ENCODE measurements at regions not wholly inside any gene's neighbourhood (a gene's known extent, or its start where the extent isn't known, plus 50 kb on each side); places are given as distances from the start of the nearest gene placed in this dataset.

- Histone ChIP-seq H3K27ac (ENCODE audit: low read depth in 2 of 2, low read length in 2 of 2) (no peak overlapping the region), H3K36me3 (ENCODE audit: control insufficient read depth in 2 of 2, insufficient read depth in 2 of 2, low read length in 2 of 2) (no peaks in the 10 kb centered on the region), H3K9me3 (ENCODE audit: control insufficient read depth in 2 of 2, low read length in 2 of 2) (no peaks in the 10 kb centered on the region), H3K9ac (ENCODE audit: low read depth in 1 of 2, low read length in 2 of 2) (no peak overlapping the region), H3K4me1 (ENCODE audit: control insufficient read depth in 2 of 2, insufficient read depth in 2 of 2, low read length in 2 of 2) (no peaks in the 10 kb centered on the region), H3K27me3 (ENCODE audit: control insufficient read depth in 2 of 2, insufficient read depth in 2 of 2, low read length in 2 of 2) (no peaks in the 10 kb centered on the region), H3K4me3 (ENCODE audit: low read length in 2 of 2) (no peak overlapping the region)
Observed at GRCh38 chr15:46242935-46243334, 608.1 kb downstream of the SQOR start.

GRCh38 chr15:46251903-46252302 lies 617.1 kb downstream of the SQOR start:
- Histone ChIP-seq H3K36me3 (ENCODE audit: control insufficient read depth in 2 of 2, insufficient read depth in 2 of 2, low read length in 2 of 2) (no peaks in the 10 kb centered on the region), H3K4me1 (ENCODE audit: control insufficient read depth in 2 of 2, insufficient read depth in 2 of 2, low read length in 2 of 2) (no peaks in the 10 kb centered on the region), H3K4me3 (ENCODE audit: low read length in 2 of 2) (no peak overlapping the region), H3K9ac (ENCODE audit: low read depth in 1 of 2, low read length in 2 of 2) (no peak overlapping the region), H3K27me3 (ENCODE audit: control insufficient read depth in 2 of 2, insufficient read depth in 2 of 2, low read length in 2 of 2) (no peaks in the 10 kb centered on the region), H3K9me3 (ENCODE audit: control insufficient read depth in 2 of 2, low read length in 2 of 2) (no peaks in the 10 kb centered on the region), H3K27ac (ENCODE audit: low read depth in 2 of 2, low read length in 2 of 2) (no peak overlapping the region)

DNA sequence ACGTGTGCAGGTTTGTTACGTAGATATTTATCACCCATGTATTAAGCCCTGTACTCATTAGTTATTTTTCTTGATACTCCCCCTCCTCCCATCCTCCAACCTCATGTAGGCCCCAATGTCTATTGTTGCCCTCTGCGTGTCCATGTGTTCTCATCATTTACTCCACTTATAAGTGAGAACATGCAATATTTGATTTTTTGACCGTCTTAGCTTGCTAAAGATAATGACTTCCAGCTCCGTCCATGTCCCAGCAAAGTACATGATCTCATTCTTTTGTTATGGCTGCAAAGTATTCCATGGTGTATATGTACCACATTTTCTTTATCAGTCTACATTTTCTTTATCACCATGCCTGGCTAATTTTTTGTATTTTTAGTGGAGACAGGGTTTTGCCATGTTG lies 623.2 kb downstream of the SQOR start:
- Histone ChIP-seq H3K27ac (ENCODE audit: low read depth in 2 of 2, low read length in 2 of 2) (no peak overlapping the region), H3K9ac (ENCODE audit: low read depth in 1 of 2, low read length in 2 of 2) (no peak overlapping the region), H3K9me3 (ENCODE audit: control insufficient read depth in 2 of 2, low read length in 2 of 2) (no peaks in the 10 kb centered on the region), H3K4me3 (ENCODE audit: low read length in 2 of 2) (no peak overlapping the region), H3K27me3 (ENCODE audit: control insufficient read depth in 2 of 2, insufficient read depth in 2 of 2, low read length in 2 of 2) (no peaks in the 10 kb centered on the region), H3K4me1 (ENCODE audit: control insufficient read depth in 2 of 2, insufficient read depth in 2 of 2, low read length in 2 of 2) (no peaks in the 10 kb centered on the region), H3K36me3 (ENCODE audit: control insufficient read depth in 2 of 2, insufficient read depth in 2 of 2, low read length in 2 of 2) (no peaks in the 10 kb centered on the region)

- Histone ChIP-seq H3K36me3 (ENCODE audit: control insufficient read depth in 2 of 2, insufficient read depth in 2 of 2, low read length in 2 of 2) (no peaks in the 10 kb centered on the region), H3K9ac (ENCODE audit: low read depth in 1 of 2, low read length in 2 of 2) (no peak overlapping the region), H3K9me3 (ENCODE audit: control insufficient read depth in 2 of 2, low read length in 2 of 2) (no peaks in the 10 kb centered on the region), H3K27me3 (ENCODE audit: control insufficient read depth in 2 of 2, insufficient read depth in 2 of 2, low read length in 2 of 2) (no peaks in the 10 kb centered on the region), H3K4me1 (ENCODE audit: control insufficient read depth in 2 of 2, insufficient read depth in 2 of 2, low read length in 2 of 2) (no peaks in the 10 kb centered on the region), H3K4me3 (ENCODE audit: low read length in 2 of 2) (no peak overlapping the region), H3K27ac (ENCODE audit: low read depth in 2 of 2, low read length in 2 of 2) (no peak overlapping the region)
Observed at GRCh38 chr15:46260937-46261336, 626.1 kb downstream of the SQOR start.

- H3K27ac ChIP-seq (ENCODE audit: low read depth in 2 of 2, low read length in 2 of 2): no peak overlapping the region
- H3K36me3 ChIP-seq (ENCODE audit: control insufficient read depth in 2 of 2, insufficient read depth in 2 of 2, low read length in 2 of 2): no peaks in the 10 kb centered on the region
- H3K27me3 ChIP-seq (ENCODE audit: control insufficient read depth in 2 of 2, insufficient read depth in 2 of 2, low read length in 2 of 2): no peaks in the 10 kb centered on the region
- no peaks in the 10 kb centered on the region for H3K9me3 ChIP-seq (ENCODE audit: control insufficient read depth in 2 of 2, low read length in 2 of 2)
- H3K4me1 ChIP-seq (ENCODE audit: control insufficient read depth in 2 of 2, insufficient read depth in 2 of 2, low read length in 2 of 2): no peaks in the 10 kb centered on the region
- H3K4me3 ChIP-seq (ENCODE audit: low read length in 2 of 2): no peak overlapping the region
- no peak overlapping the region for H3K9ac ChIP-seq (ENCODE audit: low read depth in 1 of 2, low read length in 2 of 2)
Observed at GRCh38 chr15:46265664-46266347, 631.0 kb downstream of the SQOR start.

DNA sequence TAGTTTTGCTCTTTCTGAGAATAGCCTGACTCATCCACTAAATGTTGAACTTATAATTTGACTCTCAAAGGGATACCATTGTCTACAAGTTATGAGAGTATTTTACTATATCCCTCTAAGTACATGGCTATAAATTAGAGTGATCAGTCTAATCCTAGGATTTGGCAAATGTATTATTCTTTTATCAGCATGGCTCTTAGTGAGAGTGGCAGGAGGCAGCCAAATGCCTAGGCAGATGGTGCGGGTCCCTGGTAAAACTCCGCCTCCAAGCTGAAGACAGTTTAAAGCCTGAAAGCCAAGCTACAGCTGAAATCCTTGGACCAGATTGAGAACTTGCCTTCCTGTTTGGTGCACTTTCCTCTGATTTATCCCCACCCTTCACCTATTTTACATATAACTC lies 631.8 kb downstream of the SQOR start:
- Histone ChIP-seq H3K27ac (ENCODE audit: low read depth in 2 of 2, low read length in 2 of 2) (no peak overlapping the region), H3K36me3 (ENCODE audit: control insufficient read depth in 2 of 2, insufficient read depth in 2 of 2, low read length in 2 of 2) (no peaks in the 10 kb centered on the region), H3K4me1 (ENCODE audit: control insufficient read depth in 2 of 2, insufficient read depth in 2 of 2, low read length in 2 of 2) (no peaks in the 10 kb centered on the region), H3K9me3 (ENCODE audit: control insufficient read depth in 2 of 2, low read length in 2 of 2) (no peaks in the 10 kb centered on the region), H3K9ac (ENCODE audit: low read depth in 1 of 2, low read length in 2 of 2) (no peak overlapping the region), H3K4me3 (ENCODE audit: low read length in 2 of 2) (no peak overlapping the region), H3K27me3 (ENCODE audit: control insufficient read depth in 2 of 2, insufficient read depth in 2 of 2, low read length in 2 of 2) (no peaks in the 10 kb centered on the region)

DNA sequence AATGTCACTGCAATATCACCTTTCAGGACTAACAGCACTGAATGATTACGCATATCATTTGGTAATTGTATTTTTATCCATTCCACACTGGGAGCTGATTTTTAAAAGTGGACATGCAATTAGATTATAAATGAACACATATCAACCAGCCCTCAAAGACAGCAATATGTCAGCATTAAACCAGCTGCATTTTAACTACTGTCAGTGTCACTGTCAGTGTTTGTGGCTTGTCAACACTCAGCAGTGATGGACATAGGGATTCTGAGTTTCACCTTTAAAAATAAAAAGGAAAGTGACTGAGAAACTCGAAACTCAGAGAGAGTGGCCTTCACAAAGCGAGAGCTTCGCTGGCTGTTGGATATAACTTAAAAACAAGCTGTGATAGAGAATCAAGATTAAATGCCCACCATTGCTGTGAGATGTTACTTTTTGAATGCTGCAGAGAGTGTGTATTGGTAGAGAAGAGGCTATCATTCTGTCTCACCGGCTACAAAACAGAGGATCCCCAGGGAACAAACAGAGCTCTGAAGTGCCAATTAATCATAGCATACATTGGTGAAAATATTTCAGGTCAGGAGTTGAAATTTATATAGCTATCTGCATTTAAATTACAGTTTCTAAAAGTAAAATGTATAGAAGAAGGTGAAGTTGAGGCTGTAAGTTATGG lies 635.8 kb downstream of the SQOR start:
- no peaks in the 10 kb centered on the region for H3K4me1 ChIP-seq (ENCODE audit: control insufficient read depth in 2 of 2, insufficient read depth in 2 of 2, low read length in 2 of 2)
- H3K36me3 ChIP-seq (ENCODE audit: control insufficient read depth in 2 of 2, insufficient read depth in 2 of 2, low read length in 2 of 2): no peaks in the 10 kb centered on the region
- H3K9ac ChIP-seq (ENCODE audit: low read depth in 1 of 2, low read length in 2 of 2): no peak overlapping the region
- no peak overlapping the region for H3K4me3 ChIP-seq (ENCODE audit: low read length in 2 of 2)
- no peaks in the 10 kb centered on the region for H3K9me3 ChIP-seq (ENCODE audit: control insufficient read depth in 2 of 2, low read length in 2 of 2)
- no peak overlapping the region for H3K27ac ChIP-seq (ENCODE audit: low read depth in 2 of 2, low read length in 2 of 2)
- H3K27me3 ChIP-seq (ENCODE audit: control insufficient read depth in 2 of 2, insufficient read depth in 2 of 2, low read length in 2 of 2): no peaks in the 10 kb centered on the region

GRCh38 chr15:46275701-46276100 lies 640.9 kb downstream of the SQOR start:
- H3K4me1 ChIP-seq (ENCODE audit: control insufficient read depth in 2 of 2, insufficient read depth in 2 of 2, low read length in 2 of 2): no peaks in the 10 kb centered on the region
- H3K36me3 ChIP-seq (ENCODE audit: control insufficient read depth in 2 of 2, insufficient read depth in 2 of 2, low read length in 2 of 2): no peaks in the 10 kb centered on the region
- H3K27ac ChIP-seq (ENCODE audit: low read depth in 2 of 2, low read length in 2 of 2): no peak overlapping the region
- no peaks in the 10 kb centered on the region for H3K9me3 ChIP-seq (ENCODE audit: control insufficient read depth in 2 of 2, low read length in 2 of 2)
- H3K27me3 ChIP-seq (ENCODE audit: control insufficient read depth in 2 of 2, insufficient read depth in 2 of 2, low read length in 2 of 2): no peaks in the 10 kb centered on the region
- no peak overlapping the region for H3K4me3 ChIP-seq (ENCODE audit: low read length in 2 of 2)
- H3K9ac ChIP-seq (ENCODE audit: low read depth in 1 of 2, low read length in 2 of 2): no peak overlapping the region

- Histone ChIP-seq H3K36me3 (ENCODE audit: control insufficient read depth in 2 of 2, insufficient read depth in 2 of 2, low read length in 2 of 2) (no peaks in the 10 kb centered on the region), H3K4me3 (ENCODE audit: low read length in 2 of 2) (no peak overlapping the region), H3K9ac (ENCODE audit: low read depth in 1 of 2, low read length in 2 of 2) (no peak overlapping the region), H3K27me3 (ENCODE audit: control insufficient read depth in 2 of 2, insufficient read depth in 2 of 2, low read length in 2 of 2) (no peaks in the 10 kb centered on the region), H3K4me1 (ENCODE audit: control insufficient read depth in 2 of 2, insufficient read depth in 2 of 2, low read length in 2 of 2) (no peaks in the 10 kb centered on the region), H3K27ac (ENCODE audit: low read depth in 2 of 2, low read length in 2 of 2) (no peak overlapping the region), H3K9me3 (ENCODE audit: control insufficient read depth in 2 of 2, low read length in 2 of 2) (no peaks in the 10 kb centered on the region)
Observed at GRCh38 chr15:46277451-46277850, 642.6 kb downstream of the SQOR start.

- Histone ChIP-seq H3K4me1 (ENCODE audit: control insufficient read depth in 2 of 2, insufficient read depth in 2 of 2, low read length in 2 of 2) (no peaks in the 10 kb centered on the region), H3K36me3 (ENCODE audit: control insufficient read depth in 2 of 2, insufficient read depth in 2 of 2, low read length in 2 of 2) (no peaks in the 10 kb centered on the region), H3K9ac (ENCODE audit: low read depth in 1 of 2, low read length in 2 of 2) (no peak overlapping the region), H3K27me3 (ENCODE audit: control insufficient read depth in 2 of 2, insufficient read depth in 2 of 2, low read length in 2 of 2) (no peaks in the 10 kb centered on the region), H3K27ac (ENCODE audit: low read depth in 2 of 2, low read length in 2 of 2) (no peak overlapping the region), H3K9me3 (ENCODE audit: control insufficient read depth in 2 of 2, low read length in 2 of 2) (no peaks in the 10 kb centered on the region), H3K4me3 (ENCODE audit: low read length in 2 of 2) (no peak overlapping the region)
Observed at GRCh38 chr15:46278062-46278461, 643.2 kb downstream of the SQOR start.
